Smooth muscle cell (in vitro differentiated cells): ENCODE measurements at regions not wholly inside any gene's neighbourhood (a gene's known extent, or its start where the extent isn't known, plus 50 kb on each side); places are given as distances from the start of the nearest gene placed in this dataset.

Experiments
- DNase-seq: peaks from one replicate; lab custom pipeline; 2025; ENCODE audit not compliant: unreplicated experiment; lab: John Stamatoyannopoulos, UW
- H2AFZ ChIP-seq: fragments of 200-600 bp; sonication (generic); 2 replicates; pipeline ENCODE4 v1.6.0; 2016; ENCODE audit warnings: antibody characterized with exemption, low read depth, mild to moderate bottlenecking
- H3F3A ChIP-seq: fragments of 200-600 bp; sonication (generic); 2 replicates; pipeline ENCODE4 v1.6.0; 2017; ENCODE audit warnings: antibody characterized with exemption, low read depth
- H3K27ac ChIP-seq: fragments of 200-600 bp; sonication (generic); 2 replicates; pipeline ENCODE4 v1.5.1; 2016; ENCODE audit warnings: low read depth, mild to moderate bottlenecking
- H3K27me3 ChIP-seq: fragments of 200-600 bp; sonication (generic); 2 replicates; pipeline ENCODE4 v1.6.1; 2016; ENCODE audit warnings: low read depth, mild to moderate bottlenecking
- H3K36me3 ChIP-seq: fragments of 200-600 bp; sonication (generic); 2 replicates; pipeline ENCODE4 v1.5.1; 2016; ENCODE audit warnings: low read depth
- H3K4me1 ChIP-seq: fragments of 200-600 bp; sonication (generic); 2 replicates; pipeline ENCODE4 v1.5.1; 2016; ENCODE audit warnings: low read depth
- H3K4me2 ChIP-seq: fragments of 200-600 bp; sonication (generic); 2 replicates; pipeline ENCODE4 v1.6.0; 2016; ENCODE audit warnings: mild to moderate bottlenecking
- H3K4me3 ChIP-seq: fragments of 200-600 bp; sonication (generic); 2 replicates; pipeline ENCODE4 v1.5.1; 2016; ENCODE audit warnings: mild to moderate bottlenecking
- H3K79me2 ChIP-seq: fragments of 200-600 bp; sonication (generic); 2 replicates; pipeline ENCODE4 v1.6.0; 2016; ENCODE audit warnings: low read depth, mild to moderate bottlenecking
- H3K9ac ChIP-seq: fragments of 200-600 bp; sonication (generic); 2 replicates; pipeline ENCODE4 v1.6.0; 2016; ENCODE audit warnings: low read depth
- H3K9me3 ChIP-seq: fragments of 200-600 bp; sonication (generic); replicated peaks from 2 replicates; pipeline ENCODE4 v1.5.1; 2016; ENCODE audit warnings: low read depth
- H4K20me1 ChIP-seq: fragments of 200-600 bp; sonication (generic); 2 replicates; pipeline ENCODE4 v1.6.0; 2016; ENCODE audit warnings: low read depth
- CTCF ChIP-seq: fragments of 200-600 bp; sonication (generic); IDR thresholded peaks from 2 replicates; pipeline ENCODE4 v1.5.1; 2017; ENCODE audit warnings: borderline replicate concordance, mild to moderate bottlenecking, antibody characterized with exemption; ENCODE audit not compliant: insufficient read depth, poor library complexity, severe bottlenecking
- WGBS: methylation state at CpG from one replicate; pipeline ENCODE4 v1.1.7; 2016; ENCODE audit warnings: low lambda C conversion rate; 5-methylcytosine and 5-hydroxymethylcytosine counted together

- no peaks in the 10 kb centered on the region for H3F3A ChIP-seq
- no peak overlapping the region for H2AFZ ChIP-seq
- DNase-seq = no peak
- H3K9ac ChIP-seq = no peak overlapping the region
- no peaks in the 10 kb centered on the region for H3K27me3 ChIP-seq
- no peaks in the 10 kb centered on the region for H3K79me2 ChIP-seq
- H3K4me1 ChIP-seq = no peaks in the 10 kb centered on the region
- no peak overlapping the region for H3K4me3 ChIP-seq
- no peak for TF ChIP-seq CTCF
- no peak overlapping the region for H3K27ac ChIP-seq
- no peaks in the 10 kb centered on the region for H3K9me3 ChIP-seq
- no peaks in the 10 kb centered on the region for H4K20me1 ChIP-seq
- H3K4me2 ChIP-seq = no peak overlapping the region
- H3K36me3 ChIP-seq = no peaks in the 10 kb centered on the region
Observed at GRCh38 chr6:25147223-25147622, 132.0 kb upstream of the CARMIL1 start.

- H3K9ac ChIP-seq = no peak overlapping the region
- no peak for DNase-seq
- H3K27ac ChIP-seq = no peak overlapping the region
- H3K9me3 ChIP-seq = no peaks in the 10 kb centered on the region
- TF ChIP-seq CTCF = no peak
- no peak overlapping the region for H3K4me3 ChIP-seq
- H3K27me3 ChIP-seq = no peaks in the 10 kb centered on the region
- no peaks in the 10 kb centered on the region for H3K4me1 ChIP-seq
- H2AFZ ChIP-seq = no peak overlapping the region
- no peak overlapping the region for H3K4me2 ChIP-seq
- no peaks in the 10 kb centered on the region for H3K36me3 ChIP-seq
- no peaks in the 10 kb centered on the region for H4K20me1 ChIP-seq
- H3F3A ChIP-seq = no peaks in the 10 kb centered on the region
- WGBS = 94% methylated on average over 1 of the region's 1 CpG
- H3K79me2 ChIP-seq = no peaks in the 10 kb centered on the region
Observed at GRCh38 chr6:25150031-25150430, 129.1 kb upstream of the CARMIL1 start.

GRCh38 chr6:25150863-25151262 is 128.3 kb upstream of the CARMIL1 start:
- H3K9me3 ChIP-seq = no peaks in the 10 kb centered on the region

More at GRCh38 chr6:25150863-25151262, 128.3 kb upstream of the CARMIL1 start:
- Histone ChIP-seq H3K4me1 (no peaks in the 10 kb centered on the region), H3K79me2 (no peaks in the 10 kb centered on the region), H3K4me2 (no peak overlapping the region), H2AFZ (no peak overlapping the region), H3K27ac (no peak overlapping the region), H3K27me3 (no peaks in the 10 kb centered on the region), H4K20me1 (no peaks in the 10 kb centered on the region), H3K4me3 (no peak overlapping the region), H3K9ac (no peak overlapping the region), H3F3A (no peaks in the 10 kb centered on the region), H3K36me3 (no peaks in the 10 kb centered on the region)
- no peak for TF ChIP-seq CTCF
- 90% methylated on average over 2 of the region's 2 CpGs for WGBS
- no peak for DNase-seq
